Trophoblast cell (in vitro differentiated cells and primary cell): ENCODE measurements at regions not wholly inside any gene's neighbourhood (a gene's known extent, or its start where the extent isn't known, plus 50 kb on each side); places are given as distances from the start of the nearest gene placed in this dataset.
"Not testable (repeated sequence)": the region's sequence is repeated elsewhere in the genome, so short reads cannot be mapped to it uniquely, and the experiment has no call there.

ENCODE experiments used
- DNase-seq, 2 donors: peaks; one replicate each; pipeline ENCODE4 v3.0.0-alpha.2; 2016
- H2AFZ ChIP-seq: 2 replicates; pipeline ENCODE4 v1.6.1; 2013; ENCODE audit warnings: low read length, moderate library complexity, mild to moderate bottlenecking; ENCODE audit not compliant: insufficient read depth, poor library complexity
- H2AK5ac ChIP-seq: 2 replicates; pipeline ENCODE4 v1.6.1; 2013; ENCODE audit warnings: mild to moderate bottlenecking, low read length
- H2BK120ac ChIP-seq: 2 replicates; pipeline ENCODE4 v1.6.1; 2013; ENCODE audit warnings: low read length, mild to moderate bottlenecking, moderate library complexity; ENCODE audit not compliant: insufficient read depth, poor library complexity
- H2BK12ac ChIP-seq: 2 replicates; pipeline ENCODE4 v1.6.1; 2013; ENCODE audit warnings: mild to moderate bottlenecking, low read length, moderate library complexity
- H2BK5ac ChIP-seq: 2 replicates; pipeline ENCODE4 v1.6.1; 2013; ENCODE audit warnings: low read length, low read depth, moderate library complexity, mild to moderate bottlenecking; ENCODE audit not compliant: poor library complexity
- H3K14ac ChIP-seq: 2 replicates; pipeline ENCODE4 v1.6.1; 2013; ENCODE audit warnings: mild to moderate bottlenecking, low read length
- H3K18ac ChIP-seq: 2 replicates; pipeline ENCODE4 v1.6.1; 2013; ENCODE audit warnings: mild to moderate bottlenecking, low read length
- H3K23ac ChIP-seq: 2 replicates; pipeline ENCODE4 v1.6.1; 2013; ENCODE audit warnings: low read length
- H3K27ac ChIP-seq: 2 replicates; pipeline ENCODE4 v1.5.1; 2013; ENCODE audit warnings: low read depth, mild to moderate bottlenecking, inconsistent platforms, low read length, moderate library complexity
- H3K27me3 ChIP-seq: 2 replicates; pipeline ENCODE4 v1.6.1; 2013; ENCODE audit warnings: inconsistent platforms, mild to moderate bottlenecking, low read length, moderate library complexity; ENCODE audit not compliant: insufficient read depth
- H3K36me3 ChIP-seq, 2 experiments: 1 replicate in 1 of 2; 2 replicates in 1 of 2; pipeline ENCODE4 v1.6.1; 2013; ENCODE audit warnings: low read length in 2 of 2, mild to moderate bottlenecking in 2 of 2, moderate library complexity in 1 of 2; ENCODE audit not compliant: insufficient read depth in 2 of 2, control insufficient read depth in 1 of 2
- H3K4ac ChIP-seq: 2 replicates; pipeline ENCODE4 v1.6.1; 2013; ENCODE audit warnings: low read depth, mild to moderate bottlenecking, low read length, moderate library complexity
- H3K4me1 ChIP-seq, 2 experiments: 1 replicate in 1 of 2; 2 replicates in 1 of 2; pipeline ENCODE4 v1.6.1; 2013; ENCODE audit warnings: low read length in 2 of 2, mild to moderate bottlenecking in 2 of 2, moderate library complexity in 1 of 2; ENCODE audit not compliant: insufficient read depth in 2 of 2, control insufficient read depth in 1 of 2
- H3K4me2 ChIP-seq: 2 replicates; pipeline ENCODE4 v1.6.1; 2013; ENCODE audit warnings: inconsistent platforms, mild to moderate bottlenecking, low read length, moderate library complexity
- H3K4me3 ChIP-seq: 2 replicates; pipeline ENCODE4 v1.5.1; 2013; ENCODE audit warnings: mild to moderate bottlenecking, low read depth, low read length, inconsistent platforms
- H3K79me1 ChIP-seq: one replicate; pipeline ENCODE4 v1.6.1; 2013; ENCODE audit warnings: low read length
- H3K79me2 ChIP-seq: 2 replicates; pipeline ENCODE4 v1.6.1; 2013; ENCODE audit warnings: low read length, mild to moderate bottlenecking; ENCODE audit not compliant: control insufficient read depth, insufficient read depth, poor library complexity
- H3K9ac ChIP-seq: 2 replicates; pipeline ENCODE4 v1.6.1; 2013; ENCODE audit warnings: mild to moderate bottlenecking, low read length
- H3K9me3 ChIP-seq: 2 replicates; pipeline ENCODE4 v1.6.1; 2013; ENCODE audit warnings: low read depth, mild to moderate bottlenecking, control low read depth, inconsistent platforms, low read length; ENCODE audit not compliant: insufficient read depth
- H4K12ac ChIP-seq: 2 replicates; pipeline ENCODE4 v1.6.1; 2013; ENCODE audit warnings: low read depth, mild to moderate bottlenecking, low read length, moderate library complexity
- H4K8ac ChIP-seq: 2 replicates; pipeline ENCODE4 v1.6.1; 2013; ENCODE audit warnings: low read depth, mild to moderate bottlenecking, low read length, moderate library complexity
- H4K91ac ChIP-seq: one replicate; pipeline ENCODE4 v1.6.1; 2013; ENCODE audit warnings: low read depth, mild to moderate bottlenecking, low read length, moderate library complexity
- WGBS: extraction: QIAGEN DNeasy Blood & Tissue Kit; methylation state at CpG from one replicate; pipeline ENCODE4 v1.1.7; 2013; ENCODE audit warnings: missing lambda C conversion rate; ENCODE audit not compliant: insufficient read length, insufficient coverage; ENCODE audit errors: extremely low coverage; 5-methylcytosine and 5-hydroxymethylcytosine counted together

DNA sequence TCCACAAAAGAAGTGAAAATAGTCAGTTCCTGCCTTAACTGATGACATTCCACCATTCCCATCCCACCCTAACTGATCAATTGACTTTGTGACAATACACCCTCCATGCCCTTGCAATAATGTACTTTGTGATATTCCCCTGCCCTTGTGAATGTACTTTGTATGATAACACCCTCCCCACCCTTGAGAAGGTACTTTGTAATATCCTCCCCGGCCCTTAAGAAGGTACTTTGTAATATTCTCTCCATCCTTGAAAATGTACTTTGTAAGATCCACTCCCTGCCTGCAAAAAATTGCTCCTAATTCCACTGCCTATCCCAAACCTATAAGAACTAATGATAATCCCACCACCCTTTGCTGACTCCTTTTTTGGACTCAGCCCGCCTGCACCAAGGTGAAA is 771.3 kb downstream of the TENT5A start:
- not testable (repeated sequence) for H2BK5ac ChIP-seq, H2AK5ac ChIP-seq, H3K27me3 ChIP-seq, H3K14ac ChIP-seq, H3K4ac ChIP-seq, H2BK120ac ChIP-seq, H3K4me1 ChIP-seq, H3K4me3 ChIP-seq, H2AFZ ChIP-seq, H3K23ac ChIP-seq, DNase-seq, H3K79me1 ChIP-seq, H4K91ac ChIP-seq, H3K9me3 ChIP-seq, H2BK12ac ChIP-seq, H3K79me2 ChIP-seq, H3K27ac ChIP-seq, H3K18ac ChIP-seq, H3K4me2 ChIP-seq, H3K9ac ChIP-seq, H3K36me3 ChIP-seq, H4K8ac ChIP-seq, H4K12ac ChIP-seq
- no CpG with 5 or more reads among the region's 2 CpGs for WGBS

DNA sequence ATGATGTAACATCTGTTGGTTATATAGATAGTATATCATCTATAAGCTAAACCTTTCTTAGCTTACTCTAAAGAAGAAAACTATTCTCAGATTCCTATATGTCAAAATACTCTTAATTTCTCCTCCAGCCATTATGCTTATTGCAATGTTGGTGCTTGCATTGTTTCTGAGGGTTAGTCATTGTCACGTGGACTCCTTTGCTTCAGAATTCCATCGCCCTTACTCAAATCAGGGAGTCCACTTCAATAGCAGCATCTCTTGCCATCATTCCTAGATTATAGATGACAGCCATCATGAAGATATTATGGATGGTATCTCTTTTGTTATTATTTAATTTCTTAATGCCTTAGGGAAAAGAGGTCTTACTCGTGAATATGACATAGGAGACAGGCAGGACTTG is 776.1 kb downstream of the TENT5A start:
- Histone ChIP-seq H2AK5ac (no peak overlapping the region), H3K79me1 (no peaks in the 10 kb centered on the region), H3K4me2 (no peak overlapping the region), H4K8ac (no peak overlapping the region), H3K36me3 (no peaks in the 10 kb centered on the region), H3K23ac (no peak overlapping the region), H3K18ac (no peak overlapping the region), H3K9ac (no peak overlapping the region), H3K4me3 (no peak overlapping the region), H3K9me3 (peaks cover 2% of the 10 kb centered on the region), H2BK5ac (no peak overlapping the region), H3K27me3 (no peaks in the 10 kb centered on the region), H3K4ac (no peak overlapping the region), H3K4me1 (no peaks in the 10 kb centered on the region), H3K79me2 (no peaks in the 10 kb centered on the region), H2BK12ac (no peak overlapping the region), H2AFZ (no peak overlapping the region), H4K91ac (no peak overlapping the region), H4K12ac (no peak overlapping the region), H2BK120ac (no peak overlapping the region), H3K27ac (no peak overlapping the region), H3K14ac (no peak overlapping the region)
- WGBS: no CpG with 5 or more reads among the region's 3 CpGs
- peak; percentile 43 to 82 for DNase-seq

DNA sequence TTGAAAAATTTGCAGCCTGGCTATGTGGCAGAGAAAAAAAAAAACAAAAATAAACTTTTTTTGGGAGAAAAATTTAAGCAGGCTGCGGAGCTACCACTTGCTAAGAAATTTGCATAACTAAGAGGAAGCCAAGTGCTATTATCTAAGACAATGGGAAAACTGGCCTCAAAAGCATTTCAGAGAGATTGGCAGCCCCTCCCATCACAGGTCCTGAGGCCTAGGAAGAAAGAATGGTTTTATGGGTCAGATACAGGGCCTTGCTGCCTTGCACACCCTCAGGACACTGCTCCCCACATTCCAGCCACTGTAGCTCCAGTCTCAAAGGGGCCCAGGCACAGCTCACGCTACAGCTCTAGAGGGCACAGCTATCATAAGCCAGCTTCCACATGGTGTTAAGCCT is 777.9 kb downstream of the TENT5A start:
- no peak overlapping the region for H2BK120ac ChIP-seq
- H3K18ac ChIP-seq: no peak overlapping the region
- no peak overlapping the region for H3K23ac ChIP-seq
- no peak overlapping the region for H2BK12ac ChIP-seq
- H3K36me3 ChIP-seq: no peaks in the 10 kb centered on the region
- H3K4me1 ChIP-seq: no peaks in the 10 kb centered on the region
- DNase-seq: no peak
- no peak overlapping the region for H2BK5ac ChIP-seq
- no peak overlapping the region for H3K4me3 ChIP-seq
- no peak overlapping the region for H2AFZ ChIP-seq
- H3K14ac ChIP-seq: no peak overlapping the region
- no CpG with 5 or more reads among the region's 2 CpGs for WGBS
- H3K79me2 ChIP-seq: no peaks in the 10 kb centered on the region
- H4K8ac ChIP-seq: no peak overlapping the region
- no peak overlapping the region for H4K12ac ChIP-seq
- no peak overlapping the region for H3K4me2 ChIP-seq
- H3K27ac ChIP-seq: no peak overlapping the region
- no peaks in the 10 kb centered on the region for H3K79me1 ChIP-seq
- no peak overlapping the region for H4K91ac ChIP-seq
- no peak overlapping the region for H3K9ac ChIP-seq
- H2AK5ac ChIP-seq: no peak overlapping the region
- H3K9me3 ChIP-seq: peaks cover 2% of the 10 kb centered on the region
- H3K4ac ChIP-seq: no peak overlapping the region
- no peaks in the 10 kb centered on the region for H3K27me3 ChIP-seq

DNA sequence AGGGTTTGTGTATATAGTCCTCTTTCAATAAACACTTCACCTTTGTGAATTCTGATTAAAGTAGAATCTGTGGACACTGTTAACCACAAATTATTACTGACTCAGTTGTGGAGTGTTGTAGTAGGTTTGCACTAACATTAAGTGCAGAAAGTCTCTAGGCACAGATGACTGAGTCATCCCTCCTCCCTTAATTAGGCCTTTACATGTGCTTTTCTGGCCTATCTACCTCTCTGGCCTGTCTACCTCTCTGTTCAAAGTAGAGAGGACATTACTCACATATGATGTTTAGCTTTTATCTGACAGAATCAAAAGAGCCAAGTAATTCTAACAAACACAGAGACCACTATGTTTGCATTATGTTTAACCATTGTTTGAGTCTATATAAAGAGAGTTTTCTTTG is 783.0 kb downstream of the TENT5A start:
- DNase-seq: no peak
- no peak overlapping the region for H4K12ac ChIP-seq
- no peak overlapping the region for H2BK5ac ChIP-seq
- no peaks in the 10 kb centered on the region for H3K9me3 ChIP-seq
- H2AFZ ChIP-seq: no peak overlapping the region
- no peak overlapping the region for H3K23ac ChIP-seq
- no peak overlapping the region for H3K4me2 ChIP-seq
- no peaks in the 10 kb centered on the region for H3K36me3 ChIP-seq
- no peak overlapping the region for H3K27ac ChIP-seq
- H3K14ac ChIP-seq: no peak overlapping the region
- no peak overlapping the region for H3K9ac ChIP-seq
- H3K27me3 ChIP-seq: no peaks in the 10 kb centered on the region
- H3K4me3 ChIP-seq: no peak overlapping the region
- no peak overlapping the region for H4K8ac ChIP-seq
- H4K91ac ChIP-seq: no peak overlapping the region
- no peak overlapping the region for H2BK12ac ChIP-seq
- H3K79me2 ChIP-seq: no peaks in the 10 kb centered on the region
- no peaks in the 10 kb centered on the region for H3K79me1 ChIP-seq
- H2AK5ac ChIP-seq: no peak overlapping the region
- no peak overlapping the region for H2BK120ac ChIP-seq
- no peak overlapping the region for H3K4ac ChIP-seq
- no peaks in the 10 kb centered on the region for H3K4me1 ChIP-seq
- no peak overlapping the region for H3K18ac ChIP-seq

DNA sequence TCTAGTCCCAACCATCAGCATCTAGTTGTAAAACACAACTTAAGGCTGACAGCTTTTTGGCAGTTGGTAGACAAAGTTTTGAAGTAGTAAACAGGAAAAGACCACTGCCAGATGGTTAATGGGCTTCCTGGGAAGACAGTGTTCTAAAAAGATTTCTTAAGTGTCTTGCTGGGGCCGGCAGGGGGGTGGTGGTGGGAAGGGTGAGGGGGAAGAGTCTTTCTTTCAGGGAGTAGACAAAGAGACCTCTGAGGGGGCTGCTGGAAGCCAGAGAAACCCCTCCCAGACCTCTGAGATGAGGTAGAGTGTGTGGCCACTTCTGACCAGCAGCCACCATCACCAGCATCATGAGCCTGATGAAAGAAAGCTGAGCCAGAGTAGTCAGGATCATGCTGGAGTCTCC is 784.9 kb downstream of the TENT5A start:
- Histone ChIP-seq H2BK120ac (no peak overlapping the region), H3K4ac (no peak overlapping the region), H3K18ac (no peak overlapping the region), H3K23ac (no peak overlapping the region), H4K91ac (no peak overlapping the region), H2BK5ac (no peak overlapping the region), H3K14ac (no peak overlapping the region), H3K4me2 (no peak overlapping the region), H3K27ac (no peak overlapping the region), H4K8ac (no peak overlapping the region), H2BK12ac (no peak overlapping the region), H3K79me1 (no peaks in the 10 kb centered on the region), H3K4me3 (no peak overlapping the region), H3K27me3 (no peaks in the 10 kb centered on the region), H2AFZ (no peak overlapping the region), H4K12ac (no peak overlapping the region), H2AK5ac (no peak overlapping the region), H3K36me3 (no peaks in the 10 kb centered on the region), H3K9ac (no peak overlapping the region), H3K79me2 (no peaks in the 10 kb centered on the region), H3K4me1 (no peaks in the 10 kb centered on the region), H3K9me3 (no peaks in the 10 kb centered on the region)
- WGBS: no CpG with 5 or more reads among the region's 1 CpG
- DNase-seq: peak in 1 of 2 donors; percentile 30
